DMS 273 treated with DMSO at 0.1 percent for 48 hours (cell line): ENCODE measurements at regions not wholly inside any gene's neighbourhood (a gene's known extent, or its start where the extent isn't known, plus 50 kb on each side); places are given as distances from the start of the nearest gene placed in this dataset.

Experiments
- DNase-seq: peaks from one replicate; lab custom pipeline; 2025; lab: John Stamatoyannopoulos, UW

DNA sequence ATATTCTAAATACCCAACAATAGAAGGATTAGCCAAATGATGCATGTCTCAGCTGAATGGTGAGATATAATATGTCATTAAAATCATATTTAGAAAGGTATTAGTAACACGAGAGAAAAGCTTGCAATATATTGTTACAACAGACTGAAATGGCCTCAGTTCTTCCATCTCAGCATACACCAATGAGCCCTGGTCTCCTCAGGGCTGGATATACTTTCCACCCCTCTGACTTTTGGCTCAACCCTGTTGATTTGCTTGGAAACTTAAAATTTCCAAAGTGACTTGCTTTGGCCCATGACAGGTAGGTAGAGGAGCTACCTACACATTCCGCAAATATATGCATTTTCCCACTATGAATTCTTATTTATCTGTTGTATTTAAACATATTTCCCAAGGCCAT is 908.1 kb upstream of the TMEM132C start:
- no peak for DNase-seq

DNA sequence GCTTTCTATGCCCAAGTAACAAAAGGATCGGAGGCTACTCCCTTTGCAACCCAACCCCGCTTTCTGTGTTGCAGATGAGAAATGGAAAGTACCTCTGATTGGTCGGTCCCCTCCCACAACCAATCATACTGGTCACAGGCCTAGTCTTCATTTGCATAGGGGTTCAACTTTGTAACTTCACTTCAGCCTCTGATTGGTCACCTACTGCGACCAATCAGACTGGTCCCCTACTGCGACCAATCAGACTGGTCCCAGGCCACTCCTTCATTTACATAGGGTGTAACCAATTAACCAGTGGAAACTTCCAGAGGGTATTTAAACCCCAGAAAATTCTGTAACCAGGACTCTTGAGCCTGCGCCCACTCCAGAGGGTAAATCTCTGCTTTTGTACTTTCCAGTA is 906.4 kb upstream of the TMEM132C start:
- DNase-seq = no peak

DNA sequence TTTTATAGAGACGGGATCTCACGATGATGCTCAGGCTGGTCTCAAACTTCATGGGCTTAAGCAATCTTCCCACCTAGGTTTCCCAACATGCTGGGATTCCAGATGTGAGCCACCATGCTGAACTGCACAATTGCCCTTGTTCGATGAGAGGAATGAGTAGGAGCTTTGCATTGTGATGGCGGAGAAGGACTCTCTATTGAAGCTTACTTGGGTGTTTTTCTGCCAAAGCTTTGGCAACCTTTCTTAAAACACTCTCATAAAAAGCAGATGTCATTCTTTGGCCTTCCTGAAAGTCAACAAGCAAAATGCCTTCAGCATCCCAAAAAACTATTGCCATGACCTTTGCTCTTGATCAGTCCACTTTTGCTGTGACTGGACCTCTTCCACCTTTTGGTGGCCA is 904.8 kb upstream of the TMEM132C start:
- no peak for DNase-seq

DNA sequence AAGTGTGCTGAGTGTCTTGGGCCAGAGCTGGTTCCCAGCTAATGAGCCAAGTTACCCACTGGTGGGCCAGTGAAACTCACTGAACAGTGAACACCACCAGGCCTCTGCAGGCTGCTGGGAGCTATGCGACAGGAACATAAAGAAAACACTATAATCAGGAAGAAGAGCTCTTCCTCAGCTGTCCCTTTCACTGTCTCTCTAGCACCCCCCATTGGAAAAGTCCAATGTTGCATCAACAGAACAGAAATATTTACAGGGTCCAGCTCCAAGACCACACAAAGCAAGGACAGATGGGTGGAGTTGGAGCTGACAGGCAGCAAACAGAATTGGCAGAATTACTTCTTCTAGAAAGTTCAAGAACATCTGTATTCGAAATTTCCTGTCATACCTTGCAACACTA is 903.6 kb upstream of the TMEM132C start:
- DNase-seq = no peak

DNA sequence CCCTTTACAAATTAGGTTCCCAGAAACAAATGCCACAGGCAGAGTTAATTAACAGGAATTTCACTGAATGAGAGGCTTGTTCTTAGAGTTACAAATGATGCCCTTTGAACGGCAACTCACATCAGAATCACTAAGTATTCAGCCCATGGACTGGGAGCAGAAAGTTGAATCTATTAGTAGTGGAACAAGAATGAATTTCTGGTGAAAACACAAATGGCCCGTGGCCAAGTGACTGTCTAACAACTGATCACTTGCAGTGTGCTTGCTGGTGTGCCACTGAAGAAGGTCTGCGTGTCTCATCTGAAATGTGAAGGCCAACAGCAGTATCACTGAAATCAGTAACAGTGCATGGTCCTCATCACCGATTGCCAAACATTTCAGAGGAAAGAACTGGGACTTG is 893.4 kb upstream of the TMEM132C start:
- DNase-seq = no peak

DNA sequence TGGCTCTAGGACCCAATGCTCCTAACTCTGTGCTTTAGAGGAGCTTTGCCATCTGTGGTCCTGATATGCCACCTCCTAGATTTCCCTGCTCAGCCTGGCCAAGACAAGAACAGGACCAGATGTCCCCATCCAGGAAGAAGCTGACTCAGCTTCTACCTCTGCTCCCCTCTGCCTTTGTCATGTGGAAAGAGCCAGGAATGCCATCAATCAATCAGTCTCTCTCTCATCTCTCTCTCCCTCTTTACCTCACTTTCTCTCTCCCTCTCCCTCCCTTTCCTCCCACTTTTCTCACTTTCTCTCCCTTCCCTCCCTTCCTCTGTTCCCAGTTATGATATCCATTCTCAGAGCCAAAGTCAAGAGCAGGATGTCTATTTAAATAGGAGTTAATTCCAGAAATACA is 892.5 kb upstream of the TMEM132C start:
- no peak for DNase-seq

DNA sequence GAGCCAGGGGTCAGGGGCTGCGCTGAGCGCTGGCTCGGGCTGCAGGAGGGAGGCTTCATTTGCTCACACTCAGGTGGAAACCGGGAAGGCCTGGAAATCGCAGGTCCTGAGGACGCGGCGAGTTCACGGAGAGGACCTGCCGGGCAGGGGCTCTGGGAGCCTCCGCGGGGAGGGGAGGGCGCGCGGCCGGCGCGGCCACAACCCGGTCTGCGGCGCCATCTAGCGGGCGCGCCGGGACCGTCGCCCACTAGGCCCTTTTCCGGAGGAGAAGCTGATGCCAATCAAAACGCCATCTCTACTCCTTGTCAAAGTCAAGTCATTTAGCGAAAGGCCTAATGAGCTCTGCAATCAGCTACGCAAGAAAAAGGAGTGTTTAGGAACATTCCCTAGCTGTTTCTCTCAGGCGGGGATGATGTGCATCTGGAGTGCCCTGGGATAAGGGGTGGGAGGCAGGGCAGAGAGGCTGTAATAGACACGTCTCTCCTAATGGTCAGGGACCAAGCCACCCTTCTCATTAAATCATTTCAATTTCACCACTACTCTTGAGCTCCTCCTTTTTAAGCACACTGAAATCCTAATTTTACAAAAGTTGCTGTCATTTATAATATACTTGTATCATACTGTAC is 885.8 kb upstream of the TMEM132C start:
- no peak for DNase-seq

DNA sequence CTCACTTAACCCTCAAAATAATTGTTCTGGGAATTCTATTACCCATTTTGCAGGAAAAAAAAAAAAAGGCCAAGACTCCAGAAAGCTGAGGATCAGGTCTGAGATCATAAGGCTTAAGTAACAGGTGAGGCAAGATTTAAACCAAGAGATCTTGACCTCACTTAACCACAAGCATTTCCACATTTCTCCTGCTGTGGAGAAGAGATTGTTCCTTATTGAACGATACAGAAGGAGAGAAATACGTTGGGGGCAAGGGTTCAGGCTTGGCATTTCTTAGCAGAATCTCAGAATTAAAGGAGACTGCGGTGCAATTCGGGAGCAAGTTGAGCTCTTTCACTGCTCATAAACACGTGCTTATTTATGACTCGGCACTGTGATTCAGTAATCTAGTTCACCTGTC is 885.3 kb upstream of the TMEM132C start:
- DNase-seq = no peak

DNA sequence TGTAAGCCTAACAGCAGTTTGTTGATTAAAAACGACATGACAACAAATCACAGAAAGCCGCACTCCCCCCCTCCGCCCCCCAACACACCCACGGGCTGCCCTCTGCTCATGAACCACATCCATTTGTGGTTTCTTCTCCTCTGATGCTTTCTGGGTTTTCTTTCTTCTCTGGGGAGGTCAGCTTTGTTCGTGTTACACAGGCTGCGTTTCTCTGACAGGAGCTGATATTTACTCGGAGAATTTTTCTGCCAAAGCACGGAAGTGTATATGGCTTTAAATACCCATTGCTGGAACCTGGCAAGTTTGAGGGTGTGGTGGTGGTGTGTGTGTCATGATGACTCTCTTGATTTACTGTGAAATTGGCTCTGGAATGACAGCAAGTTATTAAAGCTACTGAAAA is 883.7 kb upstream of the TMEM132C start:
- no peak for DNase-seq

DNA sequence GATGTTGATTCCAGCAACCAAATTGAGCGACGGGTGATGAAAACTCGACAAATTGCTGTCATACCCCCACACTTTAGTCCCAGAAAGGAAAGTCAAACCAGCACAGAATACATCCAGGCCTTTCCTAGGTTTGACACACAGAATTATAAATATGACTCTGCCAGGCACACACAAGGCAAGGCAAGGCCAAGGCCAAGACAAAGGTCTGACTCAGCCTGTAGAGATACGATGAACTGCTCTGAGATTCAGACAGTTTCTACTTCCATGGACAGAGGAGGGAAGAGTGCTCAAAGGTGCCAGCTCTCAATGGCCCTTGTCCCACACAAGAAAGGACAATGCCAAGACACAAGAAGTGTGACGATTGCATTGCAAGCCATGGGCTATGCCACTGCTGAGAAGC is 880.2 kb upstream of the TMEM132C start:
- no peak for DNase-seq

DNA sequence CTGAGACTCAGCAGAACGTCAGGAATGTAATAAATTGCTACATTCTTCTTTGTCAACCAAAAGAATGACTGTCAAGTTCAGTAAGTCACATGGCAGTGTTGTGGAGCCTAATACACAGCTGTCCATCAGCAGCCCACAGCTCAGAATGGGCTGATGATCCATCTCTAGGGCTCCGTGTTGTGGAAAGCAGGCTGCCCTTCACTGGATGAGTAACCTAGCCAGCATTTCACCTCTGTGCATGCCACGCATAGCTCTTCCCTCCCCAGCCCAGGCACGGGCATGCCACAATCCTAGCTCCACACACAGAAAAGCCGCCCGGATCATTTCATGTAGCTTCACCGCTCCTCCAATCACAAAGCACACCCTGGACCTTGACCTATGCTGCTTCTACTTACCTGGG is 878.0 kb upstream of the TMEM132C start:
- DNase-seq = no peak

DNA sequence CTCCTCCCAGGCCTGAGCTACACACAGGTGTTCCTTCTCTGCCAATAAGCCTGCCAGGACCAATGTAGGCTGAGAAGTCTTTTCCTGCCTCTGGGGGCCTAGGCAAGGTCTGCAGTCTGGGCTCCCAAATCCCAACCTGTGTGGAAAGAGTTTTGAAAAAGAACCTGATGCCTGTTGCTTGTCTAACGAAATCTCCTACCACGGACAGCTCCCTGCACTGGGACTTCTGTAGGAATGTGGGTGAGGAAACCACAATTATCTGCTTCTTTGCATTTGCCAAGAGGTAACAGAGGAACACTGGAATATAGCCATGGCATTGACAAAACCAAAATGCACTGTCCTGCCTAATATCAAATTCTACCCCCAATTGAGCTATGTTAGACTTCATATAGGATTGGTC is 877.0 kb upstream of the TMEM132C start:
- no peak for DNase-seq

DNA sequence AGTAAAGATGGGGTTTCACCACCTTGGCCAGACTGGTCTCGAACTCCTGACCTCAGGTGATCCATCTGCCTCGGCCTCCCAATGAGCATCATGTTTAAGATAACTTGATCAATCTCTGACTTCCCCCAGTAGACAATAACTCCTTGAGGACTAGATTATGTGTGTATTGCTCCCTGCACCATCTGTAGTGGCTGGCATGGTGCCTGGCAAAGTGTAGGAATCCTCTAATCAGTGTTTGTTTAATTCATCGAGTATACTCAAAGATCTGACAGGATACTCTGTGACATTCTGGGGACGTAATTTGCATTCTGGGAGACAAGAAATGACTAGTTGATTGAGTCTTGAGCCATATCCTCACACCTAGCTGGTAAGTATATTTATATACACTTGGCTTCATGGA is 873.5 kb upstream of the TMEM132C start:
- DNase-seq = no peak

DNA sequence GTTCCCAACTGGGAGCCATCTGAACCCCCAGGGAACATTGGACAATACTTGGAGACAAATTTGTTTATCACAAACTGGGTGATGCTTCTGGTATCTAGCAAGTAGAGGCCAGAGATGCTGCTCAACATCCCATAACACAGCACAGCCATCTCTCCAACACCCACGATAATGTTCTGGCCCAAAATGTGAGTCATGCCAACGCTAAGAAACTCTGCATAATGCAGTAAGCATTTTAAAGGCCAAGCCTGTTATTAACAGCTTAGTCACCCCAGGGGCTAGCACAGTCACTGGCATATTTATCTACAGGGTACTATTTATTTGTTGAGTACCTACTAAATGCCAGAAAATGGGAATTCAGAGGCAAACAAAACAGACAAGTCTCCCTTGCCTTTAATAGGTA is 873.1 kb upstream of the TMEM132C start:
- no peak for DNase-seq

DNA sequence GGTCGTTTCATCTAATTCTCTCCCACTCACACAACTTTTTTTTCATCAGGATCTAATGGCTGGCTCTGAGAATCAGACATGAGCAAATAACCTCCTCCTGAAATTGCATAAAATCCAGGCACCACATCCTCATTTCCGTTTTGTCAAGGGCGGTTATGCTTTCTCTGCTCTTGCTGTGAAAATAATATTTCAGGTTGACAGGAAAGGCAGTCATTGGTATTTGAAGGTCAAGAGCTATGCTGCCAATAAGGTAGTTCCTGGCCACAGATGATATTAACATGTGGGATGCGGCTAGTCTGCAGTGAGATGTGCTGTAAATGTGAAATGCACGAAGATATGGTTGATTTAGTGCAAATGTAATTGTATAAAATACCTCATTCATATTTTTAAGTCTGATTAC is 870.2 kb upstream of the TMEM132C start:
- DNase-seq = no peak

DNA sequence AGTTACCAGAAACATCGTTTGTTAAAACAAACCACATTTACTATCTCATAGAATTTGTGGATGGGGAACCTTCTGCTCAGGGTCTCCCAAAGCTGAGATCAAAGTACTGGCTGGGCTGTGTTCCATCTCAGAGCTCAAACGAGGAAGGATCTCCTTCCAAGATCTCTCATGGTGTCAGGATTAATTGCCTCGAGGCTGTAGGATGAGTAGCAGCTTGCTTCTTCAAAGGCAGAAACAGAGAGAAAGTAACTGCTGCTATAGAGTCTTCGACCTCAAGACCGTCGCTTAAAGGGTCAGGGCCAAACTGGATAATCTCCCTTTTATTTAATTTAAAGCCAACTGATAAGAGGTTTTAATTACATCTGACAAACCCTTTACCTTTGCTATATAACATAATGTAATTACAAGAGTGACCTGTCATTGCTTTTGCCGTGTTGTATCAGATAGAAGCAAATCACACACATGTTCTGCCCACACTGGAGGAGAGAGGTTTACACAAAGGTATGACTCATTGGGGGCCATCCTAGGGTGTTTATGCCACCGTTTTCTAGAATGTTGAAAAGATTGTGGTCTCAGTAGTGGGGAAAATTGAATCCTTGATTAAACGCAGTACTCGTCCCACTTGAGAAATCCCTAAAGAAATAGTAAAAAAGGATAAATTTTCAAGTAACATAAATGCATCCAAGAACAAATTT is 868.8 kb upstream of the TMEM132C start:
- no peak for DNase-seq

DNA sequence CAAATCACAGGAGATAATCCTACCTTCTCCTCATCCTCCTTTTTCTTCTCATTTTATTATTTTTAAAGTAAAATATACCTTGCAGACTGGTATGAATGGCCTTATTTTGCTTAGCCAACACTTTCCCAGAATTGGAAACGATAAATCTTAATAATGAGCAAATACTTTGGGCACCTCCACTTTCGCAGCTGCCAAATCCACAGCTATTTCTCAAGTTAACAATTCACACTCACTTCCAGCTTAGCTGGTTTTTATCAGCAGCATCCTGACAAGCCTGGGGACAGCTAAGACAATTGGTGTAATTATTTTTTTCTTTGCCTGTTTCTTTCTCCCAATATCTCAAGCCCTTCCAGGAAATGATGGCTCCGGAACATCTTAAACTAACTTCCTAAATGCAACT is 867.5 kb upstream of the TMEM132C start:
- no peak for DNase-seq

DNA sequence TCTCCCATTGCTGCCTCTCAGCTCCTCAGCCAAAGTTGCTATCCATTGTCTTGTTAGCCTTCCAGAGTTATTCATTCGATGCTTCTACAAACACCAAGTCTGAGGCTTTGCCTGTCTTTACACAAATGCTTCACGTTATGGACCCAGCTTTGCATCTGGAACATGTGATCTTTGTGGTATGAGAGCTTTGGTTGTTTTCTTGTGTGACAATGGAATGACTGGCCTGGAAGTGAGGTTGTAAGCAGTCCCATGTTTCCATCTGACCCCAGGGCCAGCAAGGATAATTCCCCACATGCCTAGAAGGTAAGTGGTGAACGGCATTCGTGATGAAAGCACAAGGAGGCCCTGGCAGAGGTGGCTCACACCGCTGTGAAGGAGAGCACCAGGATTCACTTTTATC is 866.7 kb upstream of the TMEM132C start:
- no peak for DNase-seq

DNA sequence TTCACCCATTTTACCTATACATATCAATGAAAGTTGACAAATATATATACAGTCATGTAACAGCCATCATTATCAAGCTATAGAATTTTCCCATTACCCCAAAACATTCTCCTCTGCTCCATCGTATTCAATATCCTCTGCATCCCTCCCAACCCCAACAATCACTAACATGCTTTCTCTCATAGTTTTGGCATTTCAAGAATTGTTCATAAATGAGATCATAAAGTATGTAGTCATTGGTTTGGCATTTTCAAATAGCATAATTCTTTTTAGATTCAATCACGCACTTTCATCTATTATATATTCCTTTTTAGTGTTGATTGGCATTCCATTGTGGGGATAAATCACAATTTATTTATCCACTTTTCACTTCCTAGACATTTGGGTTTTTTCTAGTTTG is 866.0 kb upstream of the TMEM132C start:
- no peak for DNase-seq

DNA sequence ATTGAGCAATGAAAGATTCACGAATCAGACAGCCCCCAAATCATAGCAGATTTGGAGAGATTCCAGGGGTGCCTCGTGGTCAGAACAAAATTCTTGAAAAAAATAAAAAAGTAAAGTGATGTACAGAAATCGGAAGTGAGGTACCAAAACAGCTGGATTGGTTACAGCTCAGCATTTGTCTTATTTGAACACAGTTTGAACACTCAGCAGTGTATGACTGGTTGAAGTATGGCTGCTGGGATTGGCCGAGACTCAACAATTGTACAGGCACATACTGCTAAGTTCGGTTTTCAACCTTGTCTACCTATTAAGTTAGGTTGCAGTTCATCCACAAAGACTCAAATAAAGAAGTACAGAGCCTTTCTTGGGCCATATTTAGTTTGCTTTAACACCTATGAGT is 865.4 kb upstream of the TMEM132C start:
- DNase-seq = no peak

DNA sequence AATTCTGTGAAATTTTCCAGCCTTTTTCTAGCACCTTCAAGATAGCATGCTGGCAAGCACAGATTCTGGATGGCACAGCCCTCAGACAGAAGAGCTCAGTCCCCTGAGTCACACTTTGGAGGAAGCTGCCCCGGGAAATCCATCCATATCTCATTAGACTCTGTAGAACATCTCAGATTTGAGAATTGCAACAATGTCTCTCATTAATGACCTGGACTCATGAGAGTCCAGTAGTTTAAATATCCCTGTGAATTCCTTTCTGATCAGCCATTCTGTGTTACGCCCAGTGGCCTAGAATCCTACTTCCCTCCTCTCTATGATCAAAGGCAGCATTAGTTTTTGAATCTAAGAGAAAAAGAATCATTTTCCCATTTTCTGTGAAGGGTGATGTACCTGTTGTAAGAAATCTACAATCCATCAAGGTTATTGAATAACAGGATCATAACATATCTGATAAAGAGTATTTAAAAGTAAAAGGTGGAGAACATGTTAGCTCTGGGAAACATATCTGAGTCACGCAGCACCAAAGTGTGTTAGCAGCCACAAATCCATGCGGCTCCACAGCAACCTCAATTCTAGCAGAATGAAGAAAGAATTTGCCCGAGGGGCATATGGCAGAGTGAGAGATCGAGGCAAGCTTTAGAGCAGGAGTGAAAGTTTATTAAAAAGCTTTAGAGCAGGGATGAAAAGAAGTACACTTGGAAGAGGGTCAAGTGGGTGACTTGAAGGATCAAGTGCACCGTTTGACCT is 855.6 kb upstream of the TMEM132C start:
- DNase-seq = no peak

DNA sequence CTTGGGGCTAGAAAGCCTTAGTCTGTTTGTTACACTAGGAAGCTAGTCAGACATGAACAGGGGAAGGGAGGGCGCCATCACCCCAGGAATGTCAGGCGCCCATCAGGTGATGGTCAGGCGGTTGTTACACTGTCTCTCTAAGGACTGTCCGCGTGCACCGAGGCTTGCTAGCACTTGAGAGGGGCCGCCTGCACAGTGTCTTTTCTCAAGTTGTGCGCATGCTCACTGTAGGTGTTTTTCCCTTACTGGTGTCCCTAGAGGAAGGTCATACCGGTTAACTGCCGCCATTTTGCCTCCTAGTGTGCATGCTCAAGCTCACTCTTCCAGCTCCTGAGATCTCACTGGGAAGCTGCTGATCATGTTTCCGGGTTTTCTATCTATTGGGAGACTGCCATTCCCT is 855.0 kb upstream of the TMEM132C start:
- DNase-seq = no peak

DNA sequence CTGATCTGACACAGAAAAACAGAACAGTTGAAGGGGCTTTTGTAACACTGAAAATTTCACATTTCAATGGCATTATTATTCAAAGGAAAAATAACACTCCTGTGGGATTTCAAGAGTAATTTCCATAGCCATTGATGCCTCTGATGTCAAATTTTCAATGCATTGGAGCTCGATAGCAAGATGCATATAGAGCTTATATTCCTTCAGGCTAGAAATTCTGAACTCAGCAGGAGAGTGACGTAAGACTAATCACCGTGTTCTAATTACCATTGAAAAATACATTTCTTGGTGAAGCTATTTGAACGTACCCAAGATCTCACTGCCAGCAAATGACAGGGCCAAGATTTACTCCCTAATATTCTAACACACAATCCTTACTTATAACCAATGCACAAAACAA is 854.1 kb upstream of the TMEM132C start:
- DNase-seq = no peak

DNA sequence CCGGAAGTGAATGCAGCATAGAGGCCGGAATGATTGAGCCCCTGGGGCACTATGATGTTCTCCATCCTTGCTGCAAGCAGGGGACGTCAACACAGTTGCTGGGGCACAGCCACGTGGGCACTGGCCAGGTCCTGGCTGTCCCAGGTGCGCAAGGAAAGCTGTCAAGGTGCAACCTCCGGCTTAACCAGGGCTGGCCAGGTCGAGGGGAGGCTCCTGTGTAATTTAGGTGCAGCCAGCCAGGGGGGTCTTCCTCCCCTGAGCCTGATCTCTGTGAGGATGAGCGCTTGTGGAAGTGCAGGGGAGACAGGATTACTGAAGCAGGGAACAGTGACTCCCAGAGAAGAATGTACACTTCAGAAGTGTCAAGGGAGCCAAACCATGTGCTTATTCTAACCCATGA is 852.8 kb upstream of the TMEM132C start:
- no peak for DNase-seq
